ENCODE measurements at regions not wholly inside any gene's neighbourhood (a gene's known extent, or its start where the extent isn't known, plus 50 kb on each side); places are given as distances from the start of the nearest gene placed in this dataset.

GRCh38 chr12:5222729-5223128, 179.1 kb downstream of the KCNA5 start:
- Histone ChIP-seq H3K4me3 (no peak overlapping the region), H3K27me3 (no peaks in the 10 kb centered on the region), H3K27ac (no peak overlapping the region), H3K4me1 (ENCODE audit: insufficient read depth) (no peaks in the 10 kb centered on the region), H3K36me3 (no peaks in the 10 kb centered on the region), H3K9me3 (no peaks in the 10 kb centered on the region)
- intact Hi-C loops (cut with DNase I): no loop called here
- no peak for DNase-seq
- TF ChIP-seq POLR2A (IDR thresholded peaks at IDR 0.05) (no peak), EP300 (IDR thresholded peaks at IDR 0.05) (no peak)
- TF ChIP-seq, protein P1, sequence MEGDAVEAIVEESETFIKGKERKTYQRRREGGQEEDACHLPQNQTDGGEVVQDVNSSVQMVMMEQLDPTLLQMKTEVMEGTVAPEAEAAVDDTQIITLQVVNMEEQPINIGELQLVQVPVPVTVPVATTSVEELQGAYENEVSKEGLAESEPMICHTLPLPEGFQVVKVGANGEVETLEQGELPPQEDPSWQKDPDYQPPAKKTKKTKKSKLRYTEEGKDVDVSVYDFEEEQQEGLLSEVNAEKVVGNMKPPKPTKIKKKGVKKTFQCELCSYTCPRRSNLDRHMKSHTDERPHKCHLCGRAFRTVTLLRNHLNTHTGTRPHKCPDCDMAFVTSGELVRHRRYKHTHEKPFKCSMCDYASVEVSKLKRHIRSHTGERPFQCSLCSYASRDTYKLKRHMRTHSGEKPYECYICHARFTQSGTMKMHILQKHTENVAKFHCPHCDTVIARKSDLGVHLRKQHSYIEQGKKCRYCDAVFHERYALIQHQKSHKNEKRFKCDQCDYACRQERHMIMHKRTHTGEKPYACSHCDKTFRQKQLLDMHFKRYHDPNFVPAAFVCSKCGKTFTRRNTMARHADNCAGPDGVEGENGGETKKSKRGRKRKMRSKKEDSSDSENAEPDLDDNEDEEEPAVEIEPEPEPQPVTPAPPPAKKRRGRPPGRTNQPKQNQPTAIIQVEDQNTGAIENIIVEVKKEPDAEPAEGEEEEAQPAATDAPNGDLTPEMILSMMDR (IDR thresholded peaks at IDR 0.05): no peak
- WGBS, 3 donors: 84 to 93% (median 91%) methylated on average over 5 of the region's 5 CpGs

DNA sequence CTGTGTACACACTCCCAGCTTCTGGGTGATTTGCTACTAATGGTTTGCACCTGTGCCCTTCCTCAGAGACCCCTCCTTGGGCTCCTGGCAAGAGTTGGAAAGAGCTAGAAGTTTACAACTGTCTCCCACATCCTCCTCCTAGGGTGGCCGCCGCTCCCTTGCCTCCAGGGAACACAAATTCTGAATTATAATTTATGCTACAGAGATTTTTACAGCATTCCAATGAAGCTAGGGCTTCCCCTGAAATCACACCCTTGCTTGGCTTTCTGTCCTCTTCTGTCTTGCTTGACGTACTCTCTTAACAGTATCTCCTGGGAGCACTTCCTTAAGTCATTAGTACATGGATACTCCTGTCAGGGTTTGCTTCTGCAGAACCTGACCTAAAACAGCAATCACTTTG, 180.2 kb downstream of the KCNA5 start:
- intact Hi-C loops (cut with DNase I): no loop called here
- no peak overlapping the region for H3K27ac ChIP-seq
- no peaks in the 10 kb centered on the region for H3K9me3 ChIP-seq
- no peaks in the 10 kb centered on the region for H3K36me3 ChIP-seq
- no peaks in the 10 kb centered on the region for H3K4me1 ChIP-seq (ENCODE audit: insufficient read depth)
- WGBS, 3 donors: 14 to 26% (median 23%) methylated on average over 3 of the region's 3 CpGs
- no peak for DNase-seq
- no peak overlapping the region for H3K4me3 ChIP-seq
- TF ChIP-seq, protein P1 (IDR thresholded peaks at IDR 0.05): no peak
- TF ChIP-seq EP300 (IDR thresholded peaks at IDR 0.05) (no peak), POLR2A (IDR thresholded peaks at IDR 0.05) (no peak)
- H3K27me3 ChIP-seq: no peaks in the 10 kb centered on the region

GRCh38 chr12:5226581-5226980, 182.9 kb downstream of the KCNA5 start:
- WGBS, 3 donors: 88 to 93% (median 91%) methylated on average over 7 of the region's 7 CpGs
- intact Hi-C loops (cut with DNase I): no loop called here
- H3K4me3 ChIP-seq: no peak overlapping the region
- H3K27ac ChIP-seq: no peak overlapping the region
- no peaks in the 10 kb centered on the region for H3K36me3 ChIP-seq
- H3K9me3 ChIP-seq: no peaks in the 10 kb centered on the region
- DNase-seq: no peak
- no peaks in the 10 kb centered on the region for H3K4me1 ChIP-seq (ENCODE audit: insufficient read depth)
- H3K27me3 ChIP-seq: no peaks in the 10 kb centered on the region
- no peak for TF ChIP-seq POLR2A (IDR thresholded peaks at IDR 0.05)
- TF ChIP-seq, protein P1 (IDR thresholded peaks at IDR 0.05): no peak

GRCh38 chr12:5227708-5228373, 184.2 kb downstream of the KCNA5 start:
- Histone ChIP-seq H3K9me3 (no peaks in the 10 kb centered on the region), H3K27me3 (no peaks in the 10 kb centered on the region), H3K4me3 (no peak overlapping the region), H3K4me1 (ENCODE audit: insufficient read depth) (no peaks in the 10 kb centered on the region), H3K36me3 (no peaks in the 10 kb centered on the region), H3K27ac (no peak overlapping the region)
- no peak for DNase-seq
- no peak for TF ChIP-seq POLR2A (IDR thresholded peaks at IDR 0.05)
- no peak for TF ChIP-seq EP300 (IDR thresholded peaks at IDR 0.05)
- TF ChIP-seq, protein P1 (IDR thresholded peaks at IDR 0.05): no peak
- intact Hi-C loops (cut with DNase I): no loop called here
- 58 to 63% (median 59%) methylated on average over 7 of the region's 7 CpGs for WGBS, 3 donors

Measured in ovary (tissue), 7 donors.